ENCODE measurements at regions not wholly inside any gene's neighbourhood (a gene's known extent, or its start where the extent isn't known, plus 50 kb on each side); places are given as distances from the start of the nearest gene placed in this dataset.
"Not testable (repeated sequence)": the region's sequence is repeated elsewhere in the genome, so short reads cannot be mapped to it uniquely, and the experiment has no call there.

DNA sequence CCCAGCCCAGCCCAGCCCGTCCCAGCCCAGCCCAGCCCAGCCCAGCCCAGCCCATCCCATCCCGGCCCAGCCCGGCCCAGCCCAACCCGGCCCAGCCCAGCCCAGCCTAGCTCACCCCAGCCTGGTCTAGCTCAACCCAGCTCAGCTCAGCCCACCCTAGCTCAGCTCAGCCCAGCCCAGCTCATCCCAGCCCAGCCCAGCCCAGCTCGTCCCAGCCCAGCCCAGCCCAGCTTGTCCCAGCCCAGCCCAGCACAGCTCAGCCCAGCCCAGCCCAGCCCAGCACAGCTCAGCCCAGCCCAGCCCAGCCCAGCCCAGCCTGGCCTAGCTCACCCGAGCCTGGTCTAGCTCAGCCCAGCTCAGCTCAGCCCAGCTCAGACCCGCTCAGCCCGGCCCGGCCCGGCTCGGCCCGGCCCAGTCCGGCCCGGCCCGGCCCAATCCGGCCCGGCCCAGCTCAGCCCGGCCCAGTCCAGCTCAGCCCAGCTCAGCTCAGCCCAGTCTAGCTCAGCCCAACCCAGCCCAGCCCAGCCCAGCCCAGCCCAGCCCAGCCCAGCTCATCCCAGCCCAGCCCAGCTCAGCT is 184.7 kb downstream of the TMEM121 start:
- Histone ChIP-seq H3K4me1 (no peaks in the 10 kb centered on the region), H3K36me3 (no peaks in the 10 kb centered on the region), H3K27me3 (no peaks in the 10 kb centered on the region), H3K27ac (no peak overlapping the region), H3K9me3 (no peaks in the 10 kb centered on the region), H3K4me3 (no peak overlapping the region)
- intact Hi-C loops (cut with DNase I), result no loop called here
- DNase-seq (ENCODE audit: extremely low spot score in 2 of 2), result no peak
- TF ChIP-seq, protein P1, sequence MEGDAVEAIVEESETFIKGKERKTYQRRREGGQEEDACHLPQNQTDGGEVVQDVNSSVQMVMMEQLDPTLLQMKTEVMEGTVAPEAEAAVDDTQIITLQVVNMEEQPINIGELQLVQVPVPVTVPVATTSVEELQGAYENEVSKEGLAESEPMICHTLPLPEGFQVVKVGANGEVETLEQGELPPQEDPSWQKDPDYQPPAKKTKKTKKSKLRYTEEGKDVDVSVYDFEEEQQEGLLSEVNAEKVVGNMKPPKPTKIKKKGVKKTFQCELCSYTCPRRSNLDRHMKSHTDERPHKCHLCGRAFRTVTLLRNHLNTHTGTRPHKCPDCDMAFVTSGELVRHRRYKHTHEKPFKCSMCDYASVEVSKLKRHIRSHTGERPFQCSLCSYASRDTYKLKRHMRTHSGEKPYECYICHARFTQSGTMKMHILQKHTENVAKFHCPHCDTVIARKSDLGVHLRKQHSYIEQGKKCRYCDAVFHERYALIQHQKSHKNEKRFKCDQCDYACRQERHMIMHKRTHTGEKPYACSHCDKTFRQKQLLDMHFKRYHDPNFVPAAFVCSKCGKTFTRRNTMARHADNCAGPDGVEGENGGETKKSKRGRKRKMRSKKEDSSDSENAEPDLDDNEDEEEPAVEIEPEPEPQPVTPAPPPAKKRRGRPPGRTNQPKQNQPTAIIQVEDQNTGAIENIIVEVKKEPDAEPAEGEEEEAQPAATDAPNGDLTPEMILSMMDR (IDR thresholded peaks at IDR 0.05), result no peak
- TF ChIP-seq POLR2AphosphoS5 (IDR thresholded peaks at IDR 0.05; ENCODE audit: insufficient read depth in 1 of 2, low read depth in 1 of 2) (no peak), POLR2A (IDR thresholded peaks at IDR 0.05) (no peak)

GRCh38 chr14:105711841-105712460 is 185.6 kb downstream of the TMEM121 start:
- peak in 1 of 2 donors; percentile 49 for DNase-seq (ENCODE audit: extremely low spot score in 2 of 2)
- intact Hi-C loops (cut with DNase I), result no loop called here
- Histone ChIP-seq H3K4me3 (no peak overlapping the region), H3K27me3 (no peaks in the 10 kb centered on the region), H3K9me3 (no peaks in the 10 kb centered on the region), H3K27ac (no peak overlapping the region), H3K36me3 (no peaks in the 10 kb centered on the region), H3K4me1 (no peaks in the 10 kb centered on the region)
- TF ChIP-seq, protein P1 (IDR thresholded peaks at IDR 0.05), result no peak
- TF ChIP-seq POLR2AphosphoS5 (IDR thresholded peaks at IDR 0.05; ENCODE audit: insufficient read depth in 1 of 2, low read depth in 1 of 2), result no peak
- TF ChIP-seq POLR2A (IDR thresholded peaks at IDR 0.05), result no peak

- H3K4me1 ChIP-seq; H3K27me3 ChIP-seq; H3K27ac ChIP-seq; intact Hi-C loops (cut with DNase I); H3K36me3 ChIP-seq; H3K9me3 ChIP-seq; H3K4me3 ChIP-seq: not testable (repeated sequence)
- DNase-seq (ENCODE audit: extremely low spot score in 2 of 2), result peak in 1 of 2 donors; percentile 61
Measured at GRCh38 chr14:105712670-105713069, 186.3 kb downstream of the TMEM121 start.

- H3K36me3 ChIP-seq; H3K4me3 ChIP-seq; intact Hi-C loops (cut with DNase I); H3K4me1 ChIP-seq; H3K27me3 ChIP-seq; H3K27ac ChIP-seq; DNase-seq (ENCODE audit: extremely low spot score in 2 of 2); H3K9me3 ChIP-seq: not testable (repeated sequence)
Measured at GRCh38 chr14:105713160-105713559, 186.8 kb downstream of the TMEM121 start.

GRCh38 chr14:105713836-105714235 is 187.5 kb downstream of the TMEM121 start:
- peak in 1 of 2 donors; percentile 25 for DNase-seq (ENCODE audit: extremely low spot score in 2 of 2)

DNA sequence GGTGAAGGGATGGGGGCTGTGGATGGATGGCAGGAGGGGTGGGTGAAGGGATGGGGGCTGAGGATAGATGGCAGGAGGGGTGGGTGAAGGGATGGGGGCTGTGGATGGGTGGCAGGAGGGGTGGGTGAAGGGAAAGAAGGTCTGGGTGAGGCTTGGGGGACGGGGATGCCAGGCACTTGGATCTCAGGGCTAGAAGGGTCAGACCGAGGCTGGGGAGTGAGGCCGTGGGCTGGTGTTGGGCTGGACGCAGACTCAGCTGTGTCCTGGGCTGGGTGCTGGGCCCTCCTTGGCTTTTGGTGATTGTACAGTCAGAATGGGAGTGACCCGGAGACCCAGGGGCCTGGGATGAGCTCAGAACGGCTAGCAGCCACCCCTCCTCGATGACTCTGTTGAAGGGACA is 192.4 kb downstream of the TMEM121 start:
- H3K4me1 ChIP-seq; H3K36me3 ChIP-seq; H3K4me3 ChIP-seq; H3K27me3 ChIP-seq; DNase-seq (ENCODE audit: extremely low spot score in 2 of 2); H3K27ac ChIP-seq; intact Hi-C loops (cut with DNase I); H3K9me3 ChIP-seq: not testable (repeated sequence)

More at GRCh38 chr14:105713836-105714235, 187.5 kb downstream of the TMEM121 start:
- intact Hi-C loops (cut with DNase I); H3K36me3 ChIP-seq; H3K4me1 ChIP-seq; H3K27me3 ChIP-seq; H3K9me3 ChIP-seq; H3K4me3 ChIP-seq; H3K27ac ChIP-seq: not testable (repeated sequence)

DNA sequence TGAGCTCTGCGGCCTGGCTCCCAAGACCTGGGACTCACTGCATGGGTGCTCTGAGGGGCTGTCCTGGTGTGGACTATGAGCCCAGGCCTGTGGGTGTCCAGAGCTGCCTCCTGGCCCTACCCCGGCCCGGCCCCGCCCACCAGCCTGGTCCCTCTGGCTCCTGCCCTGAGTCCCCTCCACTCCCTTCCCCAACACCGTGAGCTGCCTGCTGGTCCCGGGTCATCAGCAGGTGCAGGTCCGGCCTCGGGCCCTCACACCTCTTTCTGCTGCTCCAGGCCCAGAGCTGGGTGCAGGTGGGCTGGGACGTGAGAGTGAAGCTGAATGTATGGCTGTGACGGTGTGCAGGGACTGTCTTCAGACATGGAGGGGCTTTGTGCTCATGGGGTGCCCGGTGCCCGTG is 193.7 kb downstream of the TMEM121 start:
- H3K4me3 ChIP-seq; H3K27ac ChIP-seq; H3K4me1 ChIP-seq; H3K36me3 ChIP-seq; H3K27me3 ChIP-seq; intact Hi-C loops (cut with DNase I); H3K9me3 ChIP-seq; DNase-seq (ENCODE audit: extremely low spot score in 2 of 2): not testable (repeated sequence)

DNA sequence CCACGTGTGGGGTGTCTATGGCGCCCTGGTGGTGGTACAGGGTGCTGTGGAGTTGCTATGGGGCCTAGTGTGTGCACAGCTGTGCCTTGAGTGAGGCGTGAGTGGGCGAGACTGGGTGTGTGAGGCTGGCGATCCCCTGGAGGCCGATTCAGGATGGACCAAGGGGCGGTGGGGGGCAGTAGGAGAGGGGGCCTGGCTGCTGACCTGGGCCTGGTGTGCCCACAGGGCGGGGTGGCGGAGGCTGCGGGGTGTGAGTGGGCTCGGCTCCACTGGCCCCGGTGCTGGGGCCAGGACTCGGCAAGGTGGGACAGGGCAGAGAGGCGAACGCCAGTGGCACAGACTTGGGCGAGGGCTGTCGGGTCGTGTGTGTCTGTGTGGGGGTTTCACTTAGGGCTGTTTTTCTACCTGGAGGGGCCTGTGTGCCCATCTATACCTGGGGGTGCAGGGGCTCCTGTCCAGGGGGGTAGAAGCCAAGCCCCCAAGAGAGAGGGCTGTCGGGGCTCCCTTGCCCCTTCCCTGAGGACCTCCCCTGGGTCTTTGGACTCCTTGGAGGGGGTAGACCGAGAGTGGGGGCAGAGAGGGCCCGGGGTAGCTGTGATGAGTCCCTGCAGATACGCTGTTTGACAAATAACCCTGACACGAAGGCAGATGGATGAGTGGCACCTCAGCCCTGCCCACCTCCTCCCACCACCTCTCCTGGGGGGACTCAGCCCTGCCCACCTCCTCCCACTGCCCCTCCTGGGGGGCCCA is 194.6 kb downstream of the TMEM121 start:
- H3K27me3 ChIP-seq; H3K9me3 ChIP-seq; H3K36me3 ChIP-seq; H3K27ac ChIP-seq; intact Hi-C loops (cut with DNase I); DNase-seq (ENCODE audit: extremely low spot score in 2 of 2); H3K4me3 ChIP-seq; H3K4me1 ChIP-seq: not testable (repeated sequence)

GRCh38 chr14:105721602-105721970 is 195.2 kb downstream of the TMEM121 start:
- H3K9me3 ChIP-seq; DNase-seq (ENCODE audit: extremely low spot score in 2 of 2); intact Hi-C loops (cut with DNase I); H3K27me3 ChIP-seq; H3K4me3 ChIP-seq; H3K36me3 ChIP-seq; H3K4me1 ChIP-seq; H3K27ac ChIP-seq: not testable (repeated sequence)

GRCh38 chr14:105721996-105722709 is 195.8 kb downstream of the TMEM121 start:
- H3K4me3 ChIP-seq; H3K27me3 ChIP-seq; H3K27ac ChIP-seq; DNase-seq (ENCODE audit: extremely low spot score in 2 of 2); H3K9me3 ChIP-seq; H3K36me3 ChIP-seq; intact Hi-C loops (cut with DNase I); H3K4me1 ChIP-seq: not testable (repeated sequence)
